HCT116 (cell line): ENCODE measurements at regions not wholly inside any gene's neighbourhood (a gene's known extent, or its start where the extent isn't known, plus 50 kb on each side); places are given as distances from the start of the nearest gene placed in this dataset.
"Not testable (repeated sequence)": the region's sequence is repeated elsewhere in the genome, so short reads cannot be mapped to it uniquely, and the experiment has no call there.

Source experiments
- ATF3 ChIP-seq: IDR thresholded peaks from 2 replicates; pipeline ENCODE4 v1.6.1; 2012
- CTCF ChIP-seq, 3 experiments: fragments of 200-600 bp in 1 of 3; sonication (generic) in 1 of 3; IDR thresholded peaks in 2 of 3; conservative IDR thresholded peaks in 1 of 3; 2 replicates each; pipeline ENCODE4 v1.5.1; 2012 to 2017; ENCODE audit warnings: low read depth in 2 of 3, low read length in 2 of 3, antibody characterized with exemption in 1 of 3, borderline replicate concordance in 1 of 3, control low read depth in 1 of 3, mild to moderate bottlenecking in 1 of 3, mixed read lengths in 1 of 3, mixed run types in 1 of 3, moderate library complexity in 1 of 3; ENCODE audit not compliant: insufficient read depth in 1 of 3
- EZH2 ChIP-seq: fragments of 200-600 bp; sonication (generic); IDR thresholded peaks from 2 replicates; pipeline ENCODE4 v1.6.1; 2017; ENCODE audit warnings: antibody characterized with exemption, mixed run types
- JUND ChIP-seq: IDR thresholded peaks from 2 replicates; pipeline ENCODE4 v1.6.1; 2012
- POLR2A ChIP-seq: IDR thresholded peaks from 2 replicates; pipeline ENCODE4 v1.7.0; 2011; ENCODE audit warnings: borderline replicate concordance; ENCODE audit not compliant: insufficient read depth, insufficient read length; ENCODE audit errors: extremely low read depth
- POLR2AphosphoS5 ChIP-seq: IDR thresholded peaks from 2 replicates; pipeline ENCODE4 v1.6.1; 2011; ENCODE audit warnings: mild to moderate bottlenecking, low read depth, low read length, moderate library complexity
- SP1 ChIP-seq: IDR thresholded peaks from 2 replicates; pipeline ENCODE4 v1.6.1; 2012; ENCODE audit warnings: low read depth
- TCF7L2 ChIP-seq: IDR thresholded peaks from 2 replicates; pipeline ENCODE4 v1.7.0; 2011; ENCODE audit warnings: borderline replicate concordance, inconsistent platforms; ENCODE audit not compliant: insufficient read depth, insufficient read length; ENCODE audit errors: extremely low read depth
- YY1 ChIP-seq: IDR thresholded peaks from 2 replicates; pipeline ENCODE4 v1.6.1; 2011; ENCODE audit warnings: low read length, low read depth, moderate library complexity, mild to moderate bottlenecking; ENCODE audit not compliant: insufficient replicate concordance; ENCODE audit errors: extremely low read depth
- ZBTB33 ChIP-seq: IDR thresholded peaks from 2 replicates; pipeline ENCODE4 v1.6.1; 2011; ENCODE audit warnings: mild to moderate bottlenecking, low read length, moderate library complexity; ENCODE audit not compliant: insufficient replicate concordance; ENCODE audit errors: extremely low read depth

GRCh38 chr2:110394769-110395168 is 77.8 kb downstream of the LIMS4 start:
- not testable (repeated sequence) for TF ChIP-seq POLR2A; JUND; CTCF (IDR thresholded peaks at IDR 0.05 in 2 of 3, conservative IDR thresholded peaks at IDR 0.05 in 1 of 3; ENCODE audit: borderline replicate concordance in 1 of 3, insufficient read depth in 1 of 3, low read depth in 2 of 3, low read length in 2 of 3); SP1; ZBTB33; EZH2; TCF7L2; ATF3; POLR2AphosphoS5; YY1
